Activated naive CD8-positive, alpha-beta T cell treated with anti-CD3 and anti-CD28 coated beads, Interleukin-2, amount 10 ng/mL, durations not matched to agents 7 days and 5 days (primary cell): ENCODE measurements at regions not wholly inside any gene's neighbourhood (a gene's known extent, or its start where the extent isn't known, plus 50 kb on each side); places are given as distances from the start of the nearest gene placed in this dataset.

Source experiments
- ATAC-seq: fragments of 150-1000 bp; cut with Tn5 transposase; one replicate; pipeline ENCODE4 v1.10.0; 2021; ENCODE audit warnings: low read depth, moderate library complexity
- POLR2A ChIA-PET: fragments of 350-600 bp; sonication (Branson Sonifier 250); formaldehyde crosslinking; loops from one replicate; lab custom pipeline; 2021; ENCODE audit warnings: antibody characterized with exemption; lab: Charles Lee
- DNase-seq: peaks from one replicate; pipeline ENCODE4 v3.0.0; 2021
- H3K27ac Mint-ChIP-seq: one replicate; pipeline ENCODE4 v1.8.0; 2022; ENCODE audit warnings: mild to moderate bottlenecking, mixed read lengths
- H3K27me3 Mint-ChIP-seq: one replicate; pipeline ENCODE4 v1.8.0; 2022; ENCODE audit warnings: mild to moderate bottlenecking, moderate library complexity, mixed read lengths
- H3K36me3 Mint-ChIP-seq: one replicate; pipeline ENCODE4 v1.8.0; 2021; ENCODE audit warnings: mild to moderate bottlenecking, mixed read lengths
- H3K4me1 Mint-ChIP-seq: one replicate; pipeline ENCODE4 v1.8.0; 2021; ENCODE audit warnings: mixed read lengths
- H3K4me3 Mint-ChIP-seq: one replicate; pipeline ENCODE4 v1.8.0; 2022; ENCODE audit warnings: mild to moderate bottlenecking, moderate library complexity, mixed read lengths
- H3K9me3 Mint-ChIP-seq: one replicate; pipeline ENCODE4 v1.8.0; 2021; ENCODE audit warnings: mixed read lengths

- Mint-ChIP-seq H3K27ac (no peak overlapping the region), H3K27me3 (no peaks in the 10 kb centered on the region), H3K4me1 (no peaks in the 10 kb centered on the region), H3K4me3 (no peak overlapping the region), H3K9me3 (peaks cover 10% of the 10 kb centered on the region), H3K36me3 (no peaks in the 10 kb centered on the region)
- POLR2A ChIA-PET: no interaction called here
- no peak for DNase-seq
- no peak for ATAC-seq
Measured at GRCh38 chr12:114936148-114937079, 252.4 kb upstream of the TBX3 start.

GRCh38 chr12:114935658-114936057, 251.7 kb upstream of the TBX3 start:
- H3K36me3 Mint-ChIP-seq: no peaks in the 10 kb centered on the region
- H3K27ac Mint-ChIP-seq: no peak overlapping the region
- H3K9me3 Mint-ChIP-seq: peaks cover 6% of the 10 kb centered on the region
- no peak overlapping the region for H3K4me3 Mint-ChIP-seq
- H3K4me1 Mint-ChIP-seq: no peaks in the 10 kb centered on the region
- ATAC-seq: no peak
- DNase-seq: no peak
- POLR2A ChIA-PET: no interaction called here
- H3K27me3 Mint-ChIP-seq: no peaks in the 10 kb centered on the region

- no peaks in the 10 kb centered on the region for H3K27me3 Mint-ChIP-seq
- H3K9me3 Mint-ChIP-seq: peaks cover 6% of the 10 kb centered on the region
- no peaks in the 10 kb centered on the region for H3K4me1 Mint-ChIP-seq
- H3K27ac Mint-ChIP-seq: no peak overlapping the region
- POLR2A ChIA-PET: no interaction called here
- DNase-seq (no peak), ATAC-seq (no peak)
- no peak overlapping the region for H3K4me3 Mint-ChIP-seq
- no peaks in the 10 kb centered on the region for H3K36me3 Mint-ChIP-seq
Measured at GRCh38 chr12:114933428-114934160, 249.6 kb upstream of the TBX3 start.

GRCh38 chr12:114932806-114933205, 248.8 kb upstream of the TBX3 start:
- Mint-ChIP-seq H3K27me3 (no peaks in the 10 kb centered on the region), H3K27ac (no peak overlapping the region), H3K9me3 (peaks cover 6% of the 10 kb centered on the region), H3K36me3 (no peaks in the 10 kb centered on the region), H3K4me1 (no peaks in the 10 kb centered on the region), H3K4me3 (no peak overlapping the region)
- DNase-seq (no peak), ATAC-seq (no peak)
- POLR2A ChIA-PET: no interaction called here

- Mint-ChIP-seq H3K4me1 (no peaks in the 10 kb centered on the region), H3K9me3 (peaks cover 4% of the 10 kb centered on the region), H3K27ac (no peak overlapping the region), H3K27me3 (no peaks in the 10 kb centered on the region), H3K36me3 (no peaks in the 10 kb centered on the region), H3K4me3 (no peak overlapping the region)
- POLR2A ChIA-PET: no interaction called here
- no peak for ATAC-seq
- no peak for DNase-seq
Measured at GRCh38 chr12:114931025-114931424, 247.1 kb upstream of the TBX3 start.

GRCh38 chr12:114926341-114926740, 242.4 kb upstream of the TBX3 start:
- POLR2A ChIA-PET: no interaction called here
- ATAC-seq: no peak
- Mint-ChIP-seq H3K4me1 (no peaks in the 10 kb centered on the region), H3K36me3 (no peaks in the 10 kb centered on the region), H3K27ac (no peak overlapping the region), H3K9me3 (peaks cover 1% of the 10 kb centered on the region), H3K4me3 (no peak overlapping the region), H3K27me3 (no peaks in the 10 kb centered on the region)
- no peak for DNase-seq

- DNase-seq: no peak
- POLR2A ChIA-PET: no interaction called here
- Mint-ChIP-seq H3K9me3 (peaks cover 1% of the 10 kb centered on the region), H3K27me3 (no peaks in the 10 kb centered on the region), H3K27ac (no peak overlapping the region), H3K4me1 (no peaks in the 10 kb centered on the region), H3K4me3 (no peak overlapping the region), H3K36me3 (no peaks in the 10 kb centered on the region)
- no peak for ATAC-seq
Measured at GRCh38 chr12:114924946-114925475, 241.0 kb upstream of the TBX3 start.

- Mint-ChIP-seq H3K4me3 (no peak overlapping the region), H3K27me3 (no peaks in the 10 kb centered on the region), H3K9me3 (peaks cover 1% of the 10 kb centered on the region), H3K36me3 (no peaks in the 10 kb centered on the region), H3K4me1 (no peaks in the 10 kb centered on the region), H3K27ac (no peak overlapping the region)
- POLR2A ChIA-PET: no interaction called here
- no peak for DNase-seq
- ATAC-seq: no peak
Measured at GRCh38 chr12:114921781-114922180, 237.8 kb upstream of the TBX3 start.

- Mint-ChIP-seq H3K4me3 (no peak overlapping the region), H3K27me3 (no peaks in the 10 kb centered on the region), H3K4me1 (no peaks in the 10 kb centered on the region), H3K36me3 (no peaks in the 10 kb centered on the region), H3K27ac (no peak overlapping the region), H3K9me3 (peaks cover 1% of the 10 kb centered on the region)
- POLR2A ChIA-PET: no interaction called here
- DNase-seq: no peak
- ATAC-seq: no peak
Measured at GRCh38 chr12:114920771-114921554, 237.0 kb upstream of the TBX3 start.

- Mint-ChIP-seq H3K4me1 (no peaks in the 10 kb centered on the region), H3K9me3 (peaks cover 1% of the 10 kb centered on the region)
- no peak for ATAC-seq
Measured at GRCh38 chr12:114919479-114919878, 235.5 kb upstream of the TBX3 start.

GRCh38 chr12:114918535-114919233, 234.7 kb upstream of the TBX3 start:
- POLR2A ChIA-PET: no interaction called here
- H3K9me3 Mint-ChIP-seq: peaks cover 1% of the 10 kb centered on the region
- H3K36me3 Mint-ChIP-seq: no peaks in the 10 kb centered on the region
- no peaks in the 10 kb centered on the region for H3K27me3 Mint-ChIP-seq
- DNase-seq (no peak), ATAC-seq (no peak)
- H3K27ac Mint-ChIP-seq: no peak overlapping the region
- no peaks in the 10 kb centered on the region for H3K4me1 Mint-ChIP-seq
- H3K4me3 Mint-ChIP-seq: no peak overlapping the region

More at GRCh38 chr12:114919479-114919878, 235.5 kb upstream of the TBX3 start:
- no peak for DNase-seq
- no peaks in the 10 kb centered on the region for H3K36me3 Mint-ChIP-seq
- POLR2A ChIA-PET: no interaction called here
- no peaks in the 10 kb centered on the region for H3K27me3 Mint-ChIP-seq
- H3K4me3 Mint-ChIP-seq: no peak overlapping the region
- H3K27ac Mint-ChIP-seq: no peak overlapping the region

- ATAC-seq: no peak
- DNase-seq: no peak
- no peaks in the 10 kb centered on the region for H3K27me3 Mint-ChIP-seq
- POLR2A ChIA-PET: no interaction called here
- peaks cover 2% of the 10 kb centered on the region for H3K9me3 Mint-ChIP-seq
- no peaks in the 10 kb centered on the region for H3K36me3 Mint-ChIP-seq
- H3K4me1 Mint-ChIP-seq: no peaks in the 10 kb centered on the region
- no peak overlapping the region for H3K4me3 Mint-ChIP-seq
- no peak overlapping the region for H3K27ac Mint-ChIP-seq
Measured at GRCh38 chr12:114917953-114918352, 234.0 kb upstream of the TBX3 start.

GRCh38 chr12:114917307-114917706, 233.3 kb upstream of the TBX3 start:
- Mint-ChIP-seq H3K27ac (no peak overlapping the region), H3K4me1 (no peaks in the 10 kb centered on the region), H3K9me3 (peaks cover 3% of the 10 kb centered on the region), H3K36me3 (no peaks in the 10 kb centered on the region), H3K27me3 (no peaks in the 10 kb centered on the region), H3K4me3 (no peak overlapping the region)
- no peak for ATAC-seq
- DNase-seq: no peak
- POLR2A ChIA-PET: no interaction called here
